ENCODE measurements at regions not wholly inside any gene's neighbourhood (a gene's known extent, or its start where the extent isn't known, plus 50 kb on each side); places are given as distances from the start of the nearest gene placed in this dataset.

- TF ChIP-seq POLR2A (IDR thresholded peaks at IDR 0.05) (no peak), CTCF (IDR thresholded peaks at IDR 0.05) (no peak)
Observed at GRCh38 chr5:143757116-143757515, 54.8 kb upstream of the HMHB1 start.

Measured in gastroesophageal sphincter (tissue), 3 donors.